ENCODE measurements at regions not wholly inside any gene's neighbourhood (a gene's known extent, or its start where the extent isn't known, plus 50 kb on each side); places are given as distances from the start of the nearest gene placed in this dataset.

DNA sequence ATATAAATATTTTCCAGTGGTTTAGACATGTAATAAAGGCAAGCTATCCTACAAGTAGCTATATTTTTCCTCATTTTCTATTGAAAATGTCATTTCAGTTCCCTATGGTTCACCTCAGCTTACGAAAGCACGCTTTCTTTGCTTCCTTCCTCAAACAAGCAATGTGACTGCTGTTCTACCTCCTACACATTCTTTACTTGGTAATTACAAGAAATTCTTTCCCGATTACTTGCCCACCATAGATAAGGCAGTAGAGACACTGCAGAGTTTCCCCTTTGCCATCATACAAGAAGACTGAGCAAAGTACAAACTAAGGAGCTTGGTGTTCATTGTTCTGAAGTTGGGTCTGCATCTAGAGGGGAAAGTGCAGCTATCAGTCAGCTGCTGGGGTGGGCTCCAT, 249.4 kb downstream of the CRPPA start:
- TF ChIP-seq POLR2A (IDR thresholded peaks at IDR 0.05), result no peak
- TF ChIP-seq, protein P1, sequence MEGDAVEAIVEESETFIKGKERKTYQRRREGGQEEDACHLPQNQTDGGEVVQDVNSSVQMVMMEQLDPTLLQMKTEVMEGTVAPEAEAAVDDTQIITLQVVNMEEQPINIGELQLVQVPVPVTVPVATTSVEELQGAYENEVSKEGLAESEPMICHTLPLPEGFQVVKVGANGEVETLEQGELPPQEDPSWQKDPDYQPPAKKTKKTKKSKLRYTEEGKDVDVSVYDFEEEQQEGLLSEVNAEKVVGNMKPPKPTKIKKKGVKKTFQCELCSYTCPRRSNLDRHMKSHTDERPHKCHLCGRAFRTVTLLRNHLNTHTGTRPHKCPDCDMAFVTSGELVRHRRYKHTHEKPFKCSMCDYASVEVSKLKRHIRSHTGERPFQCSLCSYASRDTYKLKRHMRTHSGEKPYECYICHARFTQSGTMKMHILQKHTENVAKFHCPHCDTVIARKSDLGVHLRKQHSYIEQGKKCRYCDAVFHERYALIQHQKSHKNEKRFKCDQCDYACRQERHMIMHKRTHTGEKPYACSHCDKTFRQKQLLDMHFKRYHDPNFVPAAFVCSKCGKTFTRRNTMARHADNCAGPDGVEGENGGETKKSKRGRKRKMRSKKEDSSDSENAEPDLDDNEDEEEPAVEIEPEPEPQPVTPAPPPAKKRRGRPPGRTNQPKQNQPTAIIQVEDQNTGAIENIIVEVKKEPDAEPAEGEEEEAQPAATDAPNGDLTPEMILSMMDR (IDR thresholded peaks at IDR 0.05), result no peak
- TF ChIP-seq EP300 (IDR thresholded peaks at IDR 0.05), result no peak
- Histone ChIP-seq H3K9me3 (peaks cover 0 to 12% (median 0%) of the 10 kb centered on the region in 4 donors), H3K27ac (no peak overlapping the region), H3K4me3 (no peak overlapping the region), H3K36me3 (peaks cover 0 to 6% (median 0%) of the 10 kb centered on the region in 3 donors), H3K27me3 (no peaks in the 10 kb centered on the region), H3K4me1 (no peaks in the 10 kb centered on the region)
- 80 to 82% methylated on average over 3 of the region's 3 CpGs for WGBS, 2 donors
- no peak for DNase-seq (ENCODE audit: low spot score in 2 of 2)

GRCh38 chr7:16170671-16171070, 250.7 kb downstream of the CRPPA start:
- Histone ChIP-seq H3K4me3 (no peak overlapping the region), H3K9me3 (peaks cover 0 to 12% (median 0%) of the 10 kb centered on the region in 4 donors), H3K27me3 (no peaks in the 10 kb centered on the region), H3K4me1 (no peaks in the 10 kb centered on the region), H3K36me3 (peaks cover 0 to 6% (median 0%) of the 10 kb centered on the region in 3 donors), H3K27ac (no peak overlapping the region)
- no peak for TF ChIP-seq EP300 (IDR thresholded peaks at IDR 0.05)
- TF ChIP-seq, protein P1 (IDR thresholded peaks at IDR 0.05), result no peak
- no peak for TF ChIP-seq POLR2A (IDR thresholded peaks at IDR 0.05)
- 97 to 98% methylated on average over 16 to 18 of the region's 18 CpGs for WGBS, 2 donors
- DNase-seq (ENCODE audit: low spot score in 2 of 2), result no peak

DNA sequence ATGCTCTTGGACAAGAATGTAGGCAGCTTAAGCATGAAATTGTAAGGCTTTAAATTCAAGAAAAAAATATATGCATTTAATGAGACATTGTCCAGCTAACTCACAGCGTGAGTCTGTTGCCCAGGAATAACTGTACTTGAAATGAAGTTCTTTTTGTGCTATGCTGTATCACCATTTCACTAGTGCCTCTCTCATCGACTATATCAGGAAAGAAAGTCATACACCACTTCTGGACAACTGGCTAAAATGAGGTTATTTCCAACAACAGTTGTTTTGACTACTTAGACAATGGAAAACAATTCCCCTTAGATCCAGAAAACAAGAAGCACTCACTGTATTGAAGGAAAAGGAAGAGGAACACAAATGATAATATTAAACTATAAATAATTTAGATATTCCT, 251.8 kb downstream of the CRPPA start:
- peaks cover 0 to 6% (median 0%) of the 10 kb centered on the region in 3 donors for H3K36me3 ChIP-seq
- WGBS, 2 donors, result 71 to 76% methylated on average over 2 of the region's 2 CpGs
- TF ChIP-seq POLR2A (IDR thresholded peaks at IDR 0.05) (no peak), EP300 (IDR thresholded peaks at IDR 0.05) (no peak)
- TF ChIP-seq, protein P1 (IDR thresholded peaks at IDR 0.05), result no peak
- H3K27ac ChIP-seq, result no peak overlapping the region
- no peaks in the 10 kb centered on the region for H3K4me1 ChIP-seq
- no peak overlapping the region for H3K4me3 ChIP-seq
- DNase-seq (ENCODE audit: low spot score in 2 of 2), result no peak
- no peaks in the 10 kb centered on the region for H3K27me3 ChIP-seq
- peaks cover 0 to 14% (median 0%) of the 10 kb centered on the region in 4 donors for H3K9me3 ChIP-seq

GRCh38 chr7:16167526-16167925, 253.8 kb downstream of the CRPPA start:
- TF ChIP-seq EP300 (IDR thresholded peaks at IDR 0.05) (no peak), POLR2A (IDR thresholded peaks at IDR 0.05) (no peak)
- TF ChIP-seq, protein P1 (IDR thresholded peaks at IDR 0.05), result no peak
- peaks cover 0 to 22% (median 0%) of the 10 kb centered on the region in 4 donors for H3K9me3 ChIP-seq
- peaks cover 0 to 6% (median 0%) of the 10 kb centered on the region in 3 donors for H3K36me3 ChIP-seq
- H3K27me3 ChIP-seq, result no peaks in the 10 kb centered on the region
- no peak for DNase-seq (ENCODE audit: low spot score in 2 of 2)
- no peak overlapping the region for H3K27ac ChIP-seq
- H3K4me1 ChIP-seq, result no peaks in the 10 kb centered on the region
- WGBS, 2 donors, result 83 to 92% methylated on average over 3 of the region's 3 CpGs
- no peak overlapping the region for H3K4me3 ChIP-seq

DNA sequence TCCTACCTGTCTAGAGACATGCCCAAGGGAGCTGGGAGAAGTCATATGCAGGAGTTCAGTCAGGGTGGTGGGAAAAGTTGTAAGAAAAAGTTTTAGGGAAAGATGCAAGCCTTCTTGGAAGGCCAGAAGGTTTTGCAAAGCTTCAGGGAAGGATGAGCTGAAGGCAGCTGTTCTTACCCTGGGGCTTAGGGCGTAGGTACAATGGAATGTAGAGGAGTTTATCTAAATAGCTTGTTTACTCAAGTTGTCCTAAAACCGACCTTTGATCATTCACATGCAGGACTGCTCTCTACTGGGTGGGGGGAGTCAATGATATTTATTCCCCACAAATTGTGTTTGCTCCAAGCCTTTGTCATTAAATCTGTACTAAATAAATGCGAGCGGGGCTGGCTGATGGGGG, 277.0 kb downstream of the CRPPA start:
- H3K36me3 ChIP-seq, result peaks cover 0 to 13% (median 0%) of the 10 kb centered on the region in 3 donors
- H3K9me3 ChIP-seq, result peaks cover 0 to 40% (median 7%) of the 10 kb centered on the region in 4 donors
- DNase-seq (ENCODE audit: low spot score in 2 of 2), result no peak
- no peaks in the 10 kb centered on the region for H3K4me1 ChIP-seq
- TF ChIP-seq EP300 (IDR thresholded peaks at IDR 0.05), result no peak
- TF ChIP-seq POLR2A (IDR thresholded peaks at IDR 0.05), result no peak
- TF ChIP-seq, protein P1 (IDR thresholded peaks at IDR 0.05), result no peak
- 90 to 94% methylated on average over 4 of the region's 4 CpGs for WGBS, 2 donors
- no peaks in the 10 kb centered on the region for H3K27me3 ChIP-seq
- no peak overlapping the region for H3K27ac ChIP-seq
- no peak overlapping the region for H3K4me3 ChIP-seq

Measured in tibial nerve (tissue), 4 donors.